H1 (cell line): ENCODE measurements at regions not wholly inside any gene's neighbourhood (a gene's known extent, or its start where the extent isn't known, plus 50 kb on each side); places are given as distances from the start of the nearest gene placed in this dataset.

Experiments
- CEBPB ChIP-seq: IDR thresholded peaks from 2 replicates; pipeline ENCODE4 v1.6.1; 2012; ENCODE audit warnings: low read depth, low read length
- EGR1 ChIP-seq: IDR thresholded peaks from 2 replicates; pipeline ENCODE4 v1.6.1; 2011; ENCODE audit warnings: low read depth, low read length, borderline replicate concordance
- EZH2 ChIP-seq: fragments of 200-600 bp; sonication (generic); IDR thresholded peaks from 2 replicates; pipeline ENCODE4 v1.7.1; 2012; ENCODE audit warnings: low read depth, mild to moderate bottlenecking, moderate library complexity, low read length, inconsistent platforms; ENCODE audit not compliant: severe bottlenecking
- MAX ChIP-seq: IDR thresholded peaks from 2 replicates; pipeline ENCODE4 v1.6.1; 2012; ENCODE audit warnings: inconsistent platforms
- RNF2 ChIP-seq: fragments of 200-900, 300-1000 bp; sonication (generic); IDR thresholded peaks from 2 replicates; pipeline ENCODE4 v1.7.1; 2016; ENCODE audit warnings: borderline replicate concordance, low read depth, mild to moderate bottlenecking, antibody characterized with exemption, low read length; ENCODE audit not compliant: poor library complexity, severe bottlenecking; ENCODE audit errors: missing control alignments

- TF ChIP-seq RNF2 (no peak), CEBPB (no peak), MAX (no peak), EGR1 (no peak), EZH2 (no peak)
Observed at GRCh38 chr9:13804532-13804931, 509.4 kb downstream of the NFIB start (continued).
